ELF-1 (cell line): ENCODE measurements at regions not wholly inside any gene's neighbourhood (a gene's known extent, or its start where the extent isn't known, plus 50 kb on each side); places are given as distances from the start of the nearest gene placed in this dataset.

Experiments used
- DNase-seq: peaks from one replicate; pipeline ENCODE4 v3.0.0-alpha.2; 2016; ENCODE audit warnings: low read depth, low spot score

GRCh38 chr11:8740129-8740528 lies 57.5 kb downstream of the RPL27A start:
- no peak for DNase-seq

- no peak for DNase-seq
Observed at GRCh38 chr11:8744423-8744822, 61.8 kb downstream of the RPL27A start.

DNA sequence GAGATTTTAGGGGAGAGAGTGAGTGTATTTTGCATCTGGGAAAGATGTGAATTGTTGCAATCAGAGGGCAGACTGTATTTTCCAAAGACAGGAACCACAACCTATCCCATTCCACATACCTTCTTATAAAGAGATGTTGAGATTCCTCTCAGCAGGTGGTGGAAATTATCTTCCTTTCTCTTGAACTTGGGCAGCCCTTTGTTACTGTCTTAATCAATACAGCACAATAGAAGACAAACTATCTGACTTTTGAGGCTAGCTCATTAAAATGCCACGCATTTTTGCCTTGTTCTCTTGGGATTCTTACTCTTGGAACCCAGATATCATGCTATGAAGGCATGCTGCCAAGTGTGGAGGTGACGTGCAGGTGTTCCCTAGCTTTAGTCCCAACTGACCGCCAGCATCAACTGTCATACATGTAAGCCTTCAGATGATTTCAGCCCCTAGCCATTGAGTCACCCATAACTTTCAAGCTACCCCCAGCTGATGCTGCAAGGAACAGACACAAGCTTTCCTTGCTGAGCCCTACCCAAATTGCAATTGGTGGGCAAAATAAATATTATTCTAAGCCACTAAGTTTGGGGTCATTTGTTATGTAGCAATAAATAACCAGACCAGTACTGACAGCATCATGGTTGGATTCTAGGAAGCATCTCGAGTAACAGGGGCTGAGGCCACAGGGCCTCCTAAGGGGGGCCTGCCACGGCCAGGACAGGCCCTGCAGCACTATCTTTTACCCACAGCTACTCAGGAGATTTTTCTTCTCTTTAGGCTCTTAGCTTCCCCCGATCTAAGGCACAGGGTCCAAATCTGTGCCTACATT lies 63.0 kb downstream of the RPL27A start:
- DNase-seq, result no peak

GRCh38 chr11:8746331-8746974 lies 63.9 kb downstream of the RPL27A start:
- DNase-seq, result no peak

GRCh38 chr11:8747173-8747572 lies 64.6 kb downstream of the RPL27A start:
- DNase-seq, result no peak

GRCh38 chr11:8748317-8748716 lies 65.7 kb downstream of the RPL27A start:
- DNase-seq, result no peak

- DNase-seq, result no peak
Observed at GRCh38 chr11:8749202-8749601, 66.6 kb downstream of the RPL27A start.

- DNase-seq, result no peak
Observed at GRCh38 chr11:8754241-8754640, 71.6 kb downstream of the RPL27A start.

DNA sequence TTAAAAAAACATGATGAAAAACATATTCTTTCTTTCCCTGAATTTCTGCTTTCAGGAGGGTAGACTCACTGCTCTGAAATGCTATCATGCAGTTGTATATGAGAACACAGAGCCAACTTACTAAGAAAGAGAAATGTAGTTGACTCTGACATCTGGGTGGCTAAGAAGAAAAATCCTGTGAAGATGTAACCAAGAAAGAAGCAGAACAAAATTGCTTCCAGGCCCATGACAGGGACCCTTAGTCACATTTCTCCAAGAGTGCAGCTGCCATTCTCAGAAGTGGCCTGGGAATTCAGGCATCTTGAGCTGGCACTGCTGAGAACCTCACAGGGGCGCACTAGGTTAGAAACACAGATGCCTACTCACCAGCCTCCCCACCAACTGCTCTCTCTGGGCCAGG lies 73.6 kb downstream of the RPL27A start:
- DNase-seq, result no peak

GRCh38 chr11:8757047-8757446 lies 74.5 kb downstream of the RPL27A start:
- DNase-seq, result no peak

- no peak for DNase-seq
Observed at GRCh38 chr11:8757533-8757932, 74.9 kb downstream of the RPL27A start.

GRCh38 chr11:8758619-8759169 lies 76.1 kb downstream of the RPL27A start:
- no peak for DNase-seq

- DNase-seq, result no peak
Observed at GRCh38 chr11:8759634-8760033, 77.0 kb downstream of the RPL27A start.

- no peak for DNase-seq
Observed at GRCh38 chr11:8760896-8761295, 78.3 kb downstream of the RPL27A start.

DNA sequence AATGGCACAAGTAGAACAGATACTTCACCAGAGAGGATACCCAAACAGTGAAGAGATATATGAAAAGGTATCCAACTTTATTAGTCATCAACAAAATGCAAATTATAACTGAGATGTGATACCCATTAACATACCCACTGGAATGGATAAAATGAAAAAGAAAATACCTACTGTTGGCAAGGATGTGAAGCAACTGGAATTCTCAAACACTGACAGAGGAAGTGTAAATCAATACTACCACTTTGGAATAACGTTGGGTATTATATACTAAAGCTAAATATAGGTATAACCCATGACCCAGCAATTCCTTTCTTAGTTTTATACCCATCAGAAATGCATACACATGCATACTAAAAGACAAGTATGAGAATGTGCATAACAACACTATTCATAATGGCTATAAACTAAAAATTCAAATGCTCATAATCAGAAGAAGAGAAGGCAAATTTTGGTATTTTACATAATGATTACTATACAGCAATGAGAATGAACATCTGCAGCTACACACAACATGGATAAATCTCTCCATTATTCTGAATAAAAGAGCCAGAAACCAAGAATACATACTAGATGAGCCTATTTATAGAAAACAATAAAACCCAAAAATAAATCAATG lies 80.6 kb downstream of the RPL27A start:
- no peak for DNase-seq

GRCh38 chr11:8765294-8765693 lies 82.7 kb downstream of the RPL27A start:
- no peak for DNase-seq

- peak; percentile 66 for DNase-seq
Observed at GRCh38 chr11:8766043-8766987, 83.7 kb downstream of the RPL27A start.

- DNase-seq, result no peak
Observed at GRCh38 chr11:8766988-8767374, 84.4 kb downstream of the RPL27A start.

DNA sequence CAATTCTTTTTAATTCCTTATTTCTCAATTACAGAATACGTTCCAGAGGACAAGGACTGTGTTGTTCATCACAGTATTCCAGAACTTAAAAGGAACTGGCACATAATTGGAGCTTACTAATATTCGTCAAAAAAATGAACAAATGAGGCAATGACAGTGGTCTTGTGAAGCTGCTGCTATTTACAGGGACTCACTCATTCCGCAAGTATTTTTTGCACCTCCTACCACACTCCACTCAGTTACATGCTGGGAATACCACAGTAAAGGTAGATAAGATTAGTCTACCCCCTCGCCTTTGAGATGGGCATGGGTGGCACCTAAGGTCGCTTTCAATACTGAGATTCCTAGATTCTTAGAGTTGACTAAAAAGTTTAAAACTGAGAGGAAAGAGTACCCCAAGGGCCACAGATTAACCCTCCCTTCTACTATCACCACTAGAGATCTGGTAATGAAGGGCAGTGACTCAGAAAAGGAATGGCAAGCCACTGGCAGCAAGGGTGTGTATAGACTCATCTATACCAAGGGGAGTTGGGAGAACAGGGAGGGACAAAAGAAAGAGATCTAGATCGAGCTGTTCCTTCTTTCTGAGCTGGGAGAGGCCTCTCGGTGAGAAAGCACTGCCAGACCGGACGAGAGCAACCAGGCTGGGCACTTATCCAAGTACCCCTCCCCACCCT lies 85.0 kb downstream of the RPL27A start:
- no peak for DNase-seq

- no peak for DNase-seq
Observed at GRCh38 chr11:8768625-8769333, 86.2 kb downstream of the RPL27A start.
